GM21390 (cell line): ENCODE measurements at regions not wholly inside any gene's neighbourhood (a gene's known extent, or its start where the extent isn't known, plus 50 kb on each side); places are given as distances from the start of the nearest gene placed in this dataset.

ENCODE experiments used
- ATAC-seq: cut with Tn5 transposase; IDR thresholded peaks from one replicate; pipeline ENCODE4 v1.9.1; 2021; ENCODE audit not compliant: unreplicated experiment

DNA sequence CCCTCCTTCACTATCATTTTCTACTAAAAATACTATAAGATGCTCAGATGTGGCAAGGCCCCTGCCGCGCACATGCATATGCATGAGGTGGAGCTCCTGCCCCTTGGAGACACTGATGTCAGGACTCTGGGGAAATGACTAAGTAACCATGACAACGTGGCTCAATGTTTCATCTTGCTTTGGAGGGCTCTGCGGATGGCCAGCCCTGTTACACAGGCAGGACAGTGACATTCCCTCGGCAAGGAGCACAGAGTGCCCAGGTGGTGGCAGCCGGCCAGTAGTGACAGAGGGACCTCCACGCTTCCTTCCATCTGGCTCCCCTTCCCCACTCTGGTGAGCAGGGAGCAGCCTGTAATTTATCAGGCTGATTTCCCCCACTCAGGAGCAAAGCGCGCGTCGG lies 364.1 kb downstream of the SS18 start:
- ATAC-seq = no peak

- no peak for ATAC-seq
Observed at GRCh38 chr18:25725501-25725900, 364.9 kb downstream of the SS18 start.

DNA sequence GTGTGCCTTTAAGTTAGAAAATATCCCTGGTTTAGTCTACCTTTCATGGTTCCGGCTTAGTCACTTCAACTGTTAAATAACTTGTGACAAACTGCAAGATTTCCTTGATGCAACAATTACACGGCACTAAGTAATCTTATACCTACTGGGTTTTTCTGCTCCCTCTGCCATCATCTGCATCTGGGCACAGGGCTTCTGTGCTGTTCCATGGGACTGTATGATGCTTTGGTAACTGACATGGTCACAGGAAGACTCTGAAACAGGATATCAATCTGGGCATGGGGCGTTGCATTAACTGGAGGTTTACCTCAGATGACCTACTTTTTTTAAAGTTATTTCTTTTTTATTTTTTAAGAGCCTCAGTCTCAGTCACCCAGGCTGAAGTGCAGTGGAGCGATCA lies 365.4 kb downstream of the SS18 start:
- no peak for ATAC-seq

GRCh38 chr18:25724121-25724520 lies 366.3 kb downstream of the SS18 start:
- no peak for ATAC-seq

DNA sequence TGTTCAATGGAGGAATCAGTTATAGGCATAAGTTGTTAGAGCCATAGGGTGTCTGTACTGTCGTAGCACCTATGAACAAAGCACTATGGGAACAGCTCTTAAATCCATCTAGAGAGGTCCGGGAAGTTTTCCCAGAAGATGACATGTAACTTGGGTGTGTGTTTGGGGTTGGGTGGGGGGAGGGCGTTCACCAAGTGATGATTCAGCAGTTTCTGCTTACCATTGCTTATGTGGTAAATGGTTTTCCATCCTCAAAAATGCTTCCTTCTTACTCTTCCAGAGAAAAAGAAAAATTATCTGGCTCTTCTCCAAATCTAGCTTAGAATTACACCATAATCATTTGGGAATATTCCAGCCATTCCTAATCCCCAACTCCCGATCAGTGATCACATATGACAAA lies 361.1 kb upstream of the ZNF521 start:
- no peak for ATAC-seq

- ATAC-seq = no peak
Observed at GRCh38 chr18:25710981-25711380, 359.0 kb upstream of the ZNF521 start.

GRCh38 chr18:25705650-25706049 lies 353.7 kb upstream of the ZNF521 start:
- no peak for ATAC-seq

GRCh38 chr18:25704494-25704893 lies 352.5 kb upstream of the ZNF521 start:
- no peak for ATAC-seq

DNA sequence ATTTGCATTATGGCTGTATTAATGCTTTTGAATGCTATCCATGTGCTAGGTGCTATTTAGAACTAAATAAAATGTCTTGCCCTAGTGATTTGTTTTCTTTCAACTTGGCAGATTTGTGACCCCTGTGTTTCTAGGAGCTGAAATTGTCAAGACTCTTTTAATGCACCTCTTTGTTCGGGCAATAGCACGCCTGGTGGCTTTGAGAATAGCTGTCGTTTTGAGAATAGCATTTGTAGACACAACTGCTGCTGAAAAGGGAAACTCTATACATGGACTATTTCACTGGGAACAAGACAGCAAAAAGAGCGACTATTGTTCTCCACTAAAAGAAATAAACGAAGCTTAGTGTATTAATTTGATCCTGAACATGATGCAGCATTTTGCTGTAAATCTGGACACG lies 352.1 kb upstream of the ZNF521 start:
- no peak for ATAC-seq

- ATAC-seq = no peak
Observed at GRCh38 chr18:25701821-25702220, 349.9 kb upstream of the ZNF521 start.

DNA sequence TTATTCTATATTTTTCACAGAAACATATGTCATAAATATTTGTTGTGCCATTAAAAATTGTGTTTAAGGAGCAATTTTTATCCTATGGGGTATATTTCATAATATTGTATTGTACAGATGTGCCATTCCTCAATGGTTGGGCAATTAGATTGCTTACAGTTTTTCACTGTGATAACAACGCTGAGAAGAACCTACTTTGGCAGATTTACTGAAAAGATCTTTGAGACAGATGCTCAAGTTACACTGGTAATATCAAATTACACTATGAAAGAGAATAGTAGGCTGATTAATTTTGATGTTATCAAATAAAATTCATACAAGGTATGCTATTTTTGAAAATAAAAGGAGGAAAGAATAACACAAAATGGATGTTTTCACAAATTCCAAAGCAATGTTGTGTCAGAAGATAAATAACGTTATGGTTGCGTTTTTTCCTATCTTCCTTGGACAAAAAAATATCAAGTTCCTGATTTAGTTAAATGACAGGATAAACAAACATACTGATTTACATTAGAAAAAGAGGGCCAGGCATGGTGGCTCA lies 335.1 kb upstream of the ZNF521 start:
- no peak for ATAC-seq

GRCh38 chr18:25685088-25685487 lies 333.1 kb upstream of the ZNF521 start:
- ATAC-seq = no peak

- no peak for ATAC-seq
Observed at GRCh38 chr18:25679491-25679890, 327.5 kb upstream of the ZNF521 start.

DNA sequence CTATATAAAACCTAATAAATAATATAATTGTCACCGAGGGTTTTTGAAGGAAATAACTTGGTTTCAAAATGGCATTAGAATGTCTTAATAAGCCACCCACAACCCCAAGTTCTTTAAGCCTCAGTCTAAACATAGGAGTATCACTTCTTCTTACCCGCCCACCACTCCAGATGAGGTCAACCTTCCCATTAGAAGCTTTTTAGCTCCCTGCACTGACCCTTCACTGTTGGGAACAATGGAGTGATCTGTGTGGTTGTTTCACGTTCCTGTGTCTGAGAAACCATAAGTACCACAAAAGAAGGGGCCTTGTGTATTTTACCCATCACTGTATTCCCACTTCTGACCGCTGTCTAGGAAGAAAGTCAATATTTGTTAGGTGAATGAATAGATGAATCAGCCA lies 326.3 kb upstream of the ZNF521 start:
- no peak for ATAC-seq

- ATAC-seq = no peak
Observed at GRCh38 chr18:25675123-25675850, 323.3 kb upstream of the ZNF521 start.

- no peak for ATAC-seq
Observed at GRCh38 chr18:25674183-25674582, 322.2 kb upstream of the ZNF521 start.

- no peak for ATAC-seq
Observed at GRCh38 chr18:25672490-25672889, 320.5 kb upstream of the ZNF521 start.

DNA sequence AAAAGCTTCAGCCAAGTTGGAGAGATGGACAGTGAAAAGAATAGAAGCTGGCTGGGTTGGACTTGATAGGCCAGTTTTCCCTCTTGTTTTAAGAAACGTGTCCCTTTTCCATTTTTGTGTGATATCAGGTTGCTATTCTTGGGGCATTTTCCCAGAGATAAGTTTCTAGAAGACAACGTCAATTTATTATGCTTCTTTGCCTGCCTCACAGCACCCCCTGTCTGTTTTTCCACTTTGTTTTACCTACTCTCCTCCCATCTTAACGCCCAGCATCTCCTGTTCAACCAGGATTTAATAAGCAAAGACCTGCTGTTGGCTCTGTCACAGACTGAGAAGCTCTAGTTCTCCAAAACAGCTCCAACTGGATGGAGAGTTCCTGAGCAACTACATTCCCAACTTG lies 317.8 kb upstream of the ZNF521 start:
- no peak for ATAC-seq

GRCh38 chr18:25662272-25662671 lies 310.3 kb upstream of the ZNF521 start:
- ATAC-seq = no peak

GRCh38 chr18:25661831-25662230 lies 309.9 kb upstream of the ZNF521 start:
- no peak for ATAC-seq

DNA sequence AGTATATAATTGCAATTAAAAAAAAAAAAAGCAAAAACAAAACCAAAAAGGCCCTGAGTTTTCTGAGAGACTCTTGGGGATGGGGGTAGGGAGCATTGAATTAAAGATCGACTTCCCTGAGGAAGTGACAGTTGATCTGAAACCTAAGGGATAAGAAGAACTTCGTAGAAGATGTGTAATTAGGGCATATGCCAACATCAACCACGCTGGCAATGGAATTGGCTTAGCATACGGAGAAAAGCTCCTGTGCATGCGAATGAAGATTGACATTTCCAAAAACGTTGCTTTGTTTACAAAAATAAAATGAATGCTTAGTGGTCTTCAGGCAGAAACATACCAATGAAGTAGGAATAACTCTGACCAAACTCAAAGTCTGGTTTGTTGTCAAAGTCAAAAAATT lies 307.6 kb upstream of the ZNF521 start:
- ATAC-seq = no peak

DNA sequence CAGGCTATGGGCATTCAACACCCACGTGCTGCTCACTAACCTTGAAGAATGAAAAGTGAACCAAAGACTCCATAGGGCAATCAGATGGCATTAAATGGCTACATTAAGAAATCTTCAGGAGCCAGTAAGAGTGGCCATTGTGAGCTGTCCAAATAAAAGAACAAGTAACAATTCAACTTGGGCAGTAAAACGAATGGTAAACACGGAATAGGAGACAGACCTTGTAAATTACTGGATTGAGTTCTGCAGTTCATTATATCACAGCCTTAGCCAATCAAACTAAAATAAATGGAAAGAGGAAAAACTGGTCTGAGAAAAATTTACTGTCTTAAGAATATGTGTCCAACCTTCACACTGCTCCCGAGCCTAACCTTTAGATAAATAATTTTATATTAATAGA lies 306.5 kb upstream of the ZNF521 start:
- ATAC-seq = no peak

- no peak for ATAC-seq
Observed at GRCh38 chr18:25651553-25651952, 299.6 kb upstream of the ZNF521 start.
